ENCODE measurements at regions not wholly inside any gene's neighbourhood (a gene's known extent, or its start where the extent isn't known, plus 50 kb on each side); places are given as distances from the start of the nearest gene placed in this dataset.

- Histone ChIP-seq H2AFZ (replicated peaks; ENCODE audit: low read length, poor library complexity) (peak overlapping the region; percentile 0), H3K14ac (replicated peaks; ENCODE audit: low read depth, low read length) (no peak overlapping the region), H3K9ac (ENCODE audit: low read depth, low read length) (no peak overlapping the region), H3K56ac (ENCODE audit: extremely low read depth, insufficient read depth, low read length) (no peak overlapping the region), H3K27me3 (ENCODE audit: control insufficient read depth, insufficient read depth, low read length) (peaks cover 4% of the 10 kb centered on the region), H2AK9ac (replicated peaks; ENCODE audit: low read depth, low read length, poor library complexity) (no peak overlapping the region), H3K9me1 (ENCODE audit: insufficient read depth, low read length) (no peaks in the 10 kb centered on the region), H3K9me3 (ENCODE audit: control insufficient read depth, insufficient read depth, low read length) (no peaks in the 10 kb centered on the region), H3K18ac (ENCODE audit: low read depth, low read length) (no peak overlapping the region), H2BK5ac (ENCODE audit: low read depth, low read length, poor library complexity, severe bottlenecking) (no peak overlapping the region), H4K5ac (ENCODE audit: low read depth, low read length) (no peak overlapping the region), H3K4ac (ENCODE audit: low read depth, low read length) (no peak overlapping the region), H3K36me3 (ENCODE audit: control insufficient read depth, insufficient read depth, low read length) (no peaks in the 10 kb centered on the region), H3K4me3 (ENCODE audit: insufficient read depth, low read depth, low read length) (no peak overlapping the region), H4K91ac (ENCODE audit: insufficient read depth, low read depth, low read length) (no peak overlapping the region), H3K4me1 (ENCODE audit: control insufficient read depth, insufficient read depth, low read length) (peaks cover 2% of the 10 kb centered on the region; the same call in 1 of the 2 replicates), H2BK120ac (ENCODE audit: low read depth, low read length) (no peak overlapping the region), H2AK5ac (ENCODE audit: low read depth, low read length) (no peak overlapping the region), H4K20me1 (ENCODE audit: insufficient read depth, low read length) (no peaks in the 10 kb centered on the region), H3K79me1 (ENCODE audit: low read depth in 1 of 2, low read length in 2 of 2) (no peaks in the 10 kb centered on the region), H4K8ac (ENCODE audit: low read depth in 2 of 2, low read length in 2 of 2) (no peak overlapping the region), H3K23ac (ENCODE audit: low read depth, low read length) (no peak overlapping the region), H2BK15ac (ENCODE audit: low read depth, low read length) (no peak overlapping the region), H3K27ac (ENCODE audit: insufficient read depth, low read length) (no peak overlapping the region), H3K4me2 (ENCODE audit: low read depth, low read length) (no peak overlapping the region), H2BK20ac (ENCODE audit: low read depth, low read length) (no peak overlapping the region)
- 38% methylated on average over 3 of the region's 12 CpGs; no CpG with 5 or more reads in 1 of the 2 experiments for WGBS, 2 experiments (ENCODE audit: extremely low coverage in 2 of 2, insufficient read length in 1 of 2)
- dilution Hi-C loops (cut with HindIII; ENCODE audit: low sequenced_read_pairs, unreplicated experiment), result no loop called here
- TF ChIP-seq MXI1 (IDR thresholded peaks at IDR 0.05; ENCODE audit: borderline replicate concordance, low read depth, low read length) (no peak), ELK1 (IDR thresholded peaks at IDR 0.05; ENCODE audit: borderline replicate concordance, low read depth, low read length) (no peak), SMC3 (IDR thresholded peaks at IDR 0.05; ENCODE audit: low read depth, low read length) (no peak), FOS (IDR thresholded peaks at IDR 0.05; ENCODE audit: low read depth, low read length) (no peak), RCOR1 (IDR thresholded peaks at IDR 0.05; ENCODE audit: insufficient replicate concordance, low read length) (no peak), CTCF (conservative IDR thresholded peaks at IDR 0.05; ENCODE audit: low read depth, low read length) (no peak), CHD1 (IDR thresholded peaks at IDR 0.05; ENCODE audit: low read depth, low read length) (no peak), RFX5 (IDR thresholded peaks at IDR 0.05; ENCODE audit: low read depth, low read length) (no peak), MAFK (IDR thresholded peaks at IDR 0.05; ENCODE audit: low read depth, low read length) (no peak), POLR2A (IDR thresholded peaks at IDR 0.05; ENCODE audit: low read depth, low read length) (no peak)
- TF ChIP-seq, protein P1, sequence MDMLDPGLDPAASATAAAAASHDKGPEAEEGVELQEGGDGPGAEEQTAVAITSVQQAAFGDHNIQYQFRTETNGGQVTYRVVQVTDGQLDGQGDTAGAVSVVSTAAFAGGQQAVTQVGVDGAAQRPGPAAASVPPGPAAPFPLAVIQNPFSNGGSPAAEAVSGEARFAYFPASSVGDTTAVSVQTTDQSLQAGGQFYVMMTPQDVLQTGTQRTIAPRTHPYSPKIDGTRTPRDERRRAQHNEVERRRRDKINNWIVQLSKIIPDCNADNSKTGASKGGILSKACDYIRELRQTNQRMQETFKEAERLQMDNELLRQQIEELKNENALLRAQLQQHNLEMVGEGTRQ (IDR thresholded peaks at IDR 0.05; ENCODE audit: low read depth, low read length), result no peak
- BruUV-seq (replicated peaks), result no TSS peak
- intact Hi-C loops (cut with micrococcal nuclease), result no loop called here
- DNase-seq, result no peak
- in situ Hi-C loops (cut with MboI; ENCODE audit: low sequenced_read_pairs), result no loop called here
- no peak for ATAC-seq (ENCODE audit: low read depth)
- ChIA-PET POLR2A (ENCODE audit: unreplicated experiment) (no interaction called here), CTCF (no interaction called here)
These were observed 89.8 kb downstream of the PTTG1 start for GRCh38 chr5:160511280-160511929.

Data from IMR-90 (cell line).